Activated naive CD8-positive, alpha-beta T cell (primary cell): ENCODE measurements at regions not wholly inside any gene's neighbourhood (a gene's known extent, or its start where the extent isn't known, plus 50 kb on each side); places are given as distances from the start of the nearest gene placed in this dataset.
"Not testable (repeated sequence)": the region's sequence is repeated elsewhere in the genome, so short reads cannot be mapped to it uniquely, and the experiment has no call there.

Experiments
- H3K27ac Mint-ChIP-seq: one replicate; pipeline ENCODE4 v1.8.0; 2021; ENCODE audit warnings: mixed read lengths
- H3K27me3 Mint-ChIP-seq: one replicate; pipeline ENCODE4 v1.8.0; 2021; ENCODE audit warnings: mixed read lengths
- H3K36me3 Mint-ChIP-seq: one replicate; pipeline ENCODE4 v1.8.0; 2021; ENCODE audit warnings: mixed read lengths
- H3K4me1 Mint-ChIP-seq: one replicate; pipeline ENCODE4 v1.8.0; 2021; ENCODE audit warnings: low read depth, mixed read lengths
- H3K4me3 Mint-ChIP-seq: one replicate; pipeline ENCODE4 v1.8.0; 2021; ENCODE audit warnings: mild to moderate bottlenecking, mixed read lengths
- H3K9me3 Mint-ChIP-seq: one replicate; pipeline ENCODE4 v1.8.0; 2021; ENCODE audit warnings: low read depth, mixed read lengths

GRCh38 chr17:68168273-68169164 lies 79.3 kb upstream of the AMZ2 start:
- not testable (repeated sequence) for H3K36me3 Mint-ChIP-seq, H3K27ac Mint-ChIP-seq
- H3K4me3 Mint-ChIP-seq, result peak overlapping the region; percentile 17

GRCh38 chr17:68169165-68169821 lies 78.5 kb upstream of the AMZ2 start:
- H3K36me3 Mint-ChIP-seq, H3K4me3 Mint-ChIP-seq, H3K27me3 Mint-ChIP-seq, H3K9me3 Mint-ChIP-seq, H3K27ac Mint-ChIP-seq: not testable (repeated sequence)
- peaks cover 28% of the 10 kb centered on the region for H3K4me1 Mint-ChIP-seq

More at GRCh38 chr17:68168273-68169164, 79.3 kb upstream of the AMZ2 start:
- peaks cover 28% of the 10 kb centered on the region for H3K4me1 Mint-ChIP-seq
- H3K27me3 Mint-ChIP-seq, H3K9me3 Mint-ChIP-seq: not testable (repeated sequence)

- H3K4me3 Mint-ChIP-seq, result no peak overlapping the region
- H3K4me1 Mint-ChIP-seq, result peaks cover 26% of the 10 kb centered on the region
- no peaks in the 10 kb centered on the region for H3K36me3 Mint-ChIP-seq
- H3K27me3 Mint-ChIP-seq, result no peaks in the 10 kb centered on the region
- H3K9me3 Mint-ChIP-seq, result no peaks in the 10 kb centered on the region
- H3K27ac Mint-ChIP-seq, result no peak overlapping the region
Measured at GRCh38 chr17:68169840-68170239, 78.0 kb upstream of the AMZ2 start.

DNA sequence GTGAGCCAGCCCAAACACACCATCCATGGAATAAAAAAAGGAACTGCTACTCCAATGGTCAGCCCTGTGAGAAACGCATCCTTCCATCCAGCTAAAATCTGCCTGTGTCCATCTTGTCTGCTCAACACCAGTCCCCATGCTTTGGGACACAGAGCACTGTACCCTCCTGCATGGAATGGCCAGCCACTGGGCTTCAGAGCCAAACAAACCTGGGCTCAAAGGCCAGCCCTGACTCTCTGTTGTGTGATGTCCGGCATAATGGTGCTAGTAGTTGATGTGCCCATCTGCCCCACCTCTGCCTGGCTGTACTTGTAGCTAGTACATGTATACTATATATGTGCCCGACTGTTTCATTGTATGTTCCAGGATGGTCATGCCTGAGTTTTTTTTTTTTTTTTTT lies 77.6 kb upstream of the AMZ2 start:
- no peak overlapping the region for H3K4me3 Mint-ChIP-seq
- no peak overlapping the region for H3K27ac Mint-ChIP-seq
- no peaks in the 10 kb centered on the region for H3K27me3 Mint-ChIP-seq
- H3K9me3 Mint-ChIP-seq, result no peaks in the 10 kb centered on the region
- H3K4me1 Mint-ChIP-seq, result peaks cover 23% of the 10 kb centered on the region
- no peaks in the 10 kb centered on the region for H3K36me3 Mint-ChIP-seq

DNA sequence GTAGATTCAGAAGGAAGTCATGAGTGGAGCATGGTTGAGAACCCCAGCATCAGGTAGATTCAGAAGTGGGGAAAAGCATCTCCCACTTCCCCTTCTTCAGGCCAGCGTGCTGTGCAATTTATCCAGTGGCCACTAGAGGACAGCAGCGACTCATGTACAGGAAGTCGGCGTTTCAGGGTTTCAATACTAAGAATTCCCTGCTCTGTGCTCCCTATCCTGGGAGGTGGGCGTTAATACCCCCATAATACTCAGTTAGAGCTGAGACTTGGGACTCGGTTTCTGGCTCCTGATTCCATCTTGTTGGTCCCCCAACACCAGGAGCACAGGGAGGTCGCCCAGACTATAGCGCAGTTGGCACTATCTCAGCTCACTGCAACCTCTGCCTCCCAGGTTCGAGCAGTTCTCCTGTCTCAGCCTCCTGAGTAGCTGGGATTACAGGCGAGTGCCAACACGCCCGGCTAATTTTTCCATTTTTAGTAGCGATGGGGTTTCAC lies 75.3 kb upstream of the AMZ2 start:
- H3K36me3 Mint-ChIP-seq, result no peaks in the 10 kb centered on the region

GRCh38 chr17:68175416-68175815 lies 72.4 kb upstream of the AMZ2 start:
- no peak overlapping the region for H3K4me3 Mint-ChIP-seq
- H3K27me3 Mint-ChIP-seq, result no peaks in the 10 kb centered on the region
- no peaks in the 10 kb centered on the region for H3K36me3 Mint-ChIP-seq
- H3K9me3 Mint-ChIP-seq, result no peaks in the 10 kb centered on the region
- peaks cover 8% of the 10 kb centered on the region for H3K4me1 Mint-ChIP-seq
- no peak overlapping the region for H3K27ac Mint-ChIP-seq

More for the DNA sequence above, 75.3 kb upstream of the AMZ2 start:
- H3K27me3 Mint-ChIP-seq, result no peaks in the 10 kb centered on the region
- H3K27ac Mint-ChIP-seq, result no peak overlapping the region
- no peaks in the 10 kb centered on the region for H3K9me3 Mint-ChIP-seq
- H3K4me3 Mint-ChIP-seq, result no peak overlapping the region
- H3K4me1 Mint-ChIP-seq, result peaks cover 21% of the 10 kb centered on the region

- Mint-ChIP-seq H3K9me3 (no peaks in the 10 kb centered on the region), H3K27ac (no peak overlapping the region), H3K27me3 (no peaks in the 10 kb centered on the region), H3K4me3 (no peak overlapping the region), H3K4me1 (peaks cover 13% of the 10 kb centered on the region), H3K36me3 (no peaks in the 10 kb centered on the region)
Measured at GRCh38 chr17:68175905-68176304, 71.9 kb upstream of the AMZ2 start.

DNA sequence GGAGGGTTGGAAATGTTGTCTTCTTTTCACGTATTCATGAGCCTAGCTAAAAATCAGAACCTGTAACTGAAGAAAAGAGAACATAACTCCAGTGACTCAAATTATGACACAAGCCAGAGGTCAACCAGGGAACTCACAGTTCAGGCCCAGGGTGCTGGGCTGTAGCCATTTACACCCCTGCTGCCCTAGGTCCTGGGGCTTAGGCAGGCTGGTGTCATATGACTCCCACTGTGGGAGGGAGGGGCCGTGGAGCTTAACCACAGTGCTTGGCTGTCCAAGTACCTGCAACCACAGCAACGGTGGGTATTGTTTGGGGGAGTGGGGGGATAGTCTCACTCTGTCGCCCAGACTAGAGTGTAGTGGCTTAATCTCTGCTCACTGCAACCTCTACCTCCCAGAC lies 71.1 kb upstream of the AMZ2 start:
- H3K27ac Mint-ChIP-seq, result no peak overlapping the region

DNA sequence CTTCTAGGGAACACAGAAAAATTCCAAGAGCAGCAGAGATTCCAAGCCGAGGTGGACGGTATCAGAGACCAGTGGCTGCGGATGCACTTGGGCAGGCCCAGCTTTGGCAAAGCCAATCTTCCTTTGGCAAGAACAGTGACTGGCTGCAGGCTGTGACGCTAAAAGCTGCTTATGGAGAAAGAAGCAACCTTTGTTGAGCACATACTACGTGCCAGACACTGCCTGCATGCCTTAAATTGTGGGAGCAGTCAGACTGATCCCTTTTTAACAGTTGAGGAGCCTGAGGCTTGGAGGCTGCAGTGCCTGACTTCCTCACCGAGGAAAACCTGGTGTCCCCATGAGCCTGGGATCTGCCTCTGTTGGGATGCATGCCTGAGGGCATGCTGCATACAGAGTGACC lies 69.0 kb upstream of the AMZ2 start:
- H3K4me3 Mint-ChIP-seq, result no peak overlapping the region
- H3K4me1 Mint-ChIP-seq, result peaks cover 37% of the 10 kb centered on the region
- no peak overlapping the region for H3K27ac Mint-ChIP-seq
- no peaks in the 10 kb centered on the region for H3K27me3 Mint-ChIP-seq
- no peaks in the 10 kb centered on the region for H3K9me3 Mint-ChIP-seq
- H3K36me3 Mint-ChIP-seq, result no peaks in the 10 kb centered on the region

More for the DNA sequence above, 71.1 kb upstream of the AMZ2 start:
- H3K4me3 Mint-ChIP-seq, result no peak overlapping the region
- H3K9me3 Mint-ChIP-seq, result no peaks in the 10 kb centered on the region
- H3K27me3 Mint-ChIP-seq, result no peaks in the 10 kb centered on the region
- H3K4me1 Mint-ChIP-seq, result peaks cover 19% of the 10 kb centered on the region
- no peaks in the 10 kb centered on the region for H3K36me3 Mint-ChIP-seq

DNA sequence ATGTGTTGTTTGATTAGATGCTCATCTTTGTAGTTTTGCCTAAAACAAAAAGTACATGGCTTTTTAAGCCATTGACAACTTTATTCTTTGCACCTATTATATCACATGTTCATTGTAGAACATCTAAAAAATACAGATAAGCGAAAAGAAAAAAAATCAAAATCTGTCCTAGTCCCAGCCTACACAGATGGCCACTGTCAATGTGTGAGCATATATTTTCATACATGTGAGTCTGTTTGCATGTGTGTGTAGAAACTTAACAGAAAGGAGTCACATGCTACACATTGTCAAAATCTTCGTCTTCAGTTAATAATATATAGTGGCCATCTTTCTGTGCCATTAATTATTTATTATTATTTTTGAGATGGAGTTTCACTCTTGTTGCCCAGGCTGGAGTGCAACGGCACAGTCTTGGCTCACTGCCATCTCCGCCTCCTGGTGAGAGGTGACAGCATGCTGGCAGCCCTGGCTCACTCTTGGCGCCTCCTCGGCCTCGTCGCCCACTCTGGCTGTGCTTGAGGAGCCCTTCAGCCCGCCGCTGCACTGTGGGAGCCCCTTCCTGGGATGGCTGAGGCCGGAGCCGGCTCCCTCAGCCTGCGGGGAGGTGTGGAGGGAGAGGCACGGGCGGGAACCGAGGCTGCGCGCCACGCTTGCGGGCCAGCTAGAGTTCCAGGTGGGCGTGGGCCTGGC lies 68.5 kb upstream of the AMZ2 start:
- no peaks in the 10 kb centered on the region for H3K9me3 Mint-ChIP-seq
- H3K36me3 Mint-ChIP-seq, result no peaks in the 10 kb centered on the region

DNA sequence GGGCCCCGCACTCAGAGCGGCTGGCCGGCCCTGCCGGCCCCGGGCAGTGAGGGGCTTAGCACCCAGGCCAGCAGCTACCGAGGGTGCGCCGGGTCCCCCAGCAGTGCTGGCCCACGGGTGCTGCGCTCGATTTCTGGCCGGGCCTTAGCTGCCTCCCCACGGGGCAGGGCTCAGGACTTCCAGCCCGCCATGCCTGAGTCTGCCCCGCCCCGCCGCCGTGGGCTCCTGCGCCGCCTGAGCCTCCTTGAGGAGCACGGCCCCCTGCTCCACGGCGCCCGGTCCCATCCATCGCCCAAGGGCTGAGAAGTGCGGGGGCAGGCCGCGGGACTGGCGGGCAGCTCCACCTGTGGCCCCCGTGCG lies 67.9 kb upstream of the AMZ2 start:
- Mint-ChIP-seq H3K27me3 (no peaks in the 10 kb centered on the region), H3K36me3 (no peaks in the 10 kb centered on the region), H3K27ac (no peak overlapping the region), H3K9me3 (no peaks in the 10 kb centered on the region), H3K4me3 (no peak overlapping the region), H3K4me1 (peaks cover 47% of the 10 kb centered on the region)

More for the DNA sequence above, 68.5 kb upstream of the AMZ2 start:
- H3K27me3 Mint-ChIP-seq, result no peaks in the 10 kb centered on the region
- H3K27ac Mint-ChIP-seq, result no peak overlapping the region
- peaks cover 42% of the 10 kb centered on the region for H3K4me1 Mint-ChIP-seq
- H3K4me3 Mint-ChIP-seq, result no peak overlapping the region

DNA sequence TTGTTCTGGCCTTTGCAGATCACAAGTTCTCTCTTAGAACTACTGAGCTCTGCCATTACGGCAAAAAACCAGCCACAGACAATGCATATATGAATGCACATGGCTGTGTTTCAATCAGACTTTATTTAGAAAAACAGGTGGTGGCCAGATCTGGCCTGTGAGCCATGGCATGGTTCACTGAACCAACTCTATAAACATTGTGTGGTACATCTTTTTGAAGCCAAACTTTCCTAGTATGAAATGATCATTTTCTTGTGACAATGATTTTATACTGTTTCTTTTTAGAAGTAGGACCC lies 65.9 kb upstream of the AMZ2 start:
- H3K27me3 Mint-ChIP-seq, result no peaks in the 10 kb centered on the region
- peaks cover 56% of the 10 kb centered on the region for H3K4me1 Mint-ChIP-seq
- no peaks in the 10 kb centered on the region for H3K36me3 Mint-ChIP-seq
- H3K4me3 Mint-ChIP-seq, result peak overlapping the region; percentile 40
- no peaks in the 10 kb centered on the region for H3K9me3 Mint-ChIP-seq
- H3K27ac Mint-ChIP-seq, result no peak overlapping the region

DNA sequence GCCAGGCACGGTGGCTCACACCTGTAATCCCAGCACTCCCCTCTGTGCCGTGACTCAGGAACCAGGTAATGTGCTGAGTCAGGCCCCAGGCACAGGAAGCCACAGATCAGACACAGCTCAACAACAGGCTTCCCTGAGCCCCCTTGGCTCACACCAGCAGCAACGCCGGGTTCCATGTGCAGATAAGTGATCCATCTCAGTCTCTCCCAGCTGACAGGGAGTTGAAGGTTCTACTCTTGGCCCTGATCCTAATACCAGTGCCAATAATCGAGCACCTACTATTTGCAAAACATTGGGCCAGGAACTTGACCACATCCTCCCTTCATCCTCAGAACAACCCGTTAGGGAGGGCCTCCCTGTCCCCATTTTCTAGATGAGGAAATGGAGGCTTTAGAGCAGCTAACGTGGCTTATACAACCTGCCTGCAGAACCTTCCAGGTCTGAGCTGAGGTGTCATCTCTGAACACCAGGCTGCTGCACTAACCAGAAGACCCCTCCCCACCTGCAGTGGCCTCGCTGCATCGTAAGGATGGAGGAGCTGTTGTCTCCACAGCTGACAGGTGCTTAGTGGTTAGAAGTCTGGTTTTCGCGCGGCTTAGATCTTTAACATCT lies 64.8 kb upstream of the AMZ2 start:
- Mint-ChIP-seq H3K27ac (peak overlapping the region; percentile 28), H3K4me1 (peaks cover 56% of the 10 kb centered on the region), H3K9me3 (no peaks in the 10 kb centered on the region), H3K27me3 (no peaks in the 10 kb centered on the region), H3K4me3 (peak overlapping the region; percentile 45), H3K36me3 (no peaks in the 10 kb centered on the region)

DNA sequence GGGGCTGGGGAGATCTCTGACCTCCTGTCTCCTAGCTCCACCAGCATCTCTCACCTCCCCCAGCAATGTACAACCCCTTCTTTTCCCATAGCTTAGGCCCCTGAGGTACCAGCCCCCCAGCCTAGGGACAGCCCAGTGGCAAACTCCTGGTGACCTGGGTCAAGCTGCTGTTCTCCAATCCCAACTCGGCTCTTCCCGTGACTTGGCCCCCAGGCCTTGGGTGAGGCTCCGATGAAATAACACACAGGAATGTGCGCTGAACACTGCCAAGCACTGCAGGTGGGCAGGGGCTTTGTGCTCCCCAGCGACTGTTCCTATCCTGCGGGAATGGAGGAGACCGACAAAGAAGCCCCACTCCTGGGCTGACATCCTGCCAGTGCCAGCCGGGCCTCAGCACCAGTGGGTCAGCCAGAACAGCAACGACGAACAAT lies 63.7 kb upstream of the AMZ2 start:
- Mint-ChIP-seq H3K27ac (no peak overlapping the region), H3K36me3 (no peaks in the 10 kb centered on the region), H3K27me3 (no peaks in the 10 kb centered on the region), H3K4me1 (peaks cover 56% of the 10 kb centered on the region), H3K9me3 (no peaks in the 10 kb centered on the region), H3K4me3 (peak overlapping the region; percentile 66)
